H9 (cell line): ENCODE measurements at regions not wholly inside any gene's neighbourhood (a gene's known extent, or its start where the extent isn't known, plus 50 kb on each side); places are given as distances from the start of the nearest gene placed in this dataset.

Source experiments
- DNase-seq: peaks from one replicate; pipeline ENCODE4 v3.0.0-alpha.2; 2017
- H2AFZ ChIP-seq: one replicate; pipeline ENCODE4 v1.6.1; 2013; ENCODE audit warnings: mild to moderate bottlenecking, low read length, control low read depth, moderate library complexity
- H2AK5ac ChIP-seq: 2 replicates; pipeline ENCODE4 v1.6.1; 2013; ENCODE audit warnings: low read length, control low read depth, mixed read lengths; ENCODE audit not compliant: insufficient read length
- H2BK120ac ChIP-seq: one replicate; pipeline ENCODE4 v1.6.1; 2013; ENCODE audit warnings: low read depth, mild to moderate bottlenecking, low read length, control low read depth, inconsistent platforms; ENCODE audit not compliant: poor library complexity, severe bottlenecking
- H2BK12ac ChIP-seq: 2 replicates; pipeline ENCODE4 v1.6.1; 2013; ENCODE audit warnings: low read length, control low read depth, mixed read lengths, low read depth; ENCODE audit not compliant: insufficient read length
- H2BK15ac ChIP-seq: 2 replicates; pipeline ENCODE4 v1.6.1; 2013; ENCODE audit warnings: low read depth, low read length, control low read depth
- H2BK20ac ChIP-seq: one replicate; pipeline ENCODE4 v1.6.1; 2013; ENCODE audit warnings: low read depth, mild to moderate bottlenecking, low read length, control low read depth, inconsistent platforms; ENCODE audit not compliant: poor library complexity, severe bottlenecking
- H2BK5ac ChIP-seq: 2 replicates; pipeline ENCODE4 v1.6.1; 2013; ENCODE audit warnings: low read length, control low read depth, mixed read lengths; ENCODE audit not compliant: insufficient read length
- H3K14ac ChIP-seq: 2 replicates; pipeline ENCODE4 v1.6.1; 2013; ENCODE audit warnings: low read length, control low read depth; ENCODE audit not compliant: insufficient read depth
- H3K18ac ChIP-seq: 2 replicates; pipeline ENCODE4 v1.6.1; 2013; ENCODE audit warnings: low read depth, mild to moderate bottlenecking, mixed read lengths, low read length, control low read depth; ENCODE audit not compliant: insufficient read length
- H3K23ac ChIP-seq: 2 replicates; pipeline ENCODE4 v1.6.1; 2013; ENCODE audit warnings: low read length, control low read depth, mixed read lengths, low read depth; ENCODE audit not compliant: insufficient read length
- H3K23me2 ChIP-seq: 2 replicates; pipeline ENCODE4 v1.6.1; 2013; ENCODE audit warnings: low read depth, mild to moderate bottlenecking, mixed read lengths, low read length, control low read depth; ENCODE audit not compliant: insufficient read length, poor library complexity, severe bottlenecking
- H3K27ac ChIP-seq: 2 replicates; pipeline ENCODE4 v1.5.1; 2013; ENCODE audit warnings: low read length, control low read depth, mixed read lengths, low read depth; ENCODE audit not compliant: insufficient read length
- H3K27me3 ChIP-seq: 2 replicates; pipeline ENCODE4 v1.6.1; 2013; ENCODE audit warnings: low read length, control low read depth, inconsistent platforms; ENCODE audit not compliant: insufficient read depth
- H3K4ac ChIP-seq: 2 replicates; pipeline ENCODE4 v1.6.1; 2013; ENCODE audit warnings: low read depth, mild to moderate bottlenecking, control low read depth, inconsistent platforms, low read length, moderate library complexity
- H3K4me1 ChIP-seq: 2 replicates; pipeline ENCODE4 v1.6.1; 2013; ENCODE audit warnings: low read length, control low read depth, inconsistent platforms; ENCODE audit not compliant: insufficient read depth
- H3K4me2 ChIP-seq: 2 replicates; pipeline ENCODE4 v1.6.1; 2013; ENCODE audit warnings: low read length, control low read depth, mixed read lengths; ENCODE audit not compliant: insufficient read length, insufficient read depth
- H3K56ac ChIP-seq: 2 replicates; pipeline ENCODE4 v1.6.1; 2013; ENCODE audit warnings: low read depth, mild to moderate bottlenecking, mixed read lengths, low read length, control low read depth; ENCODE audit not compliant: insufficient read length
- H3K79me1 ChIP-seq: 2 replicates; pipeline ENCODE4 v1.6.1; 2013; ENCODE audit warnings: low read depth, mild to moderate bottlenecking, moderate library complexity, low read length, control low read depth, inconsistent platforms; ENCODE audit not compliant: insufficient read depth, poor library complexity, severe bottlenecking
- H3K79me2 ChIP-seq: 2 replicates; pipeline ENCODE4 v1.6.1; 2013; ENCODE audit warnings: low read length, control low read depth, inconsistent platforms; ENCODE audit not compliant: insufficient read depth
- H3K9ac ChIP-seq: 2 replicates; pipeline ENCODE4 v1.6.1; 2013; ENCODE audit warnings: low read length, control low read depth, mixed read lengths; ENCODE audit not compliant: insufficient read length; ENCODE audit errors: extremely low read depth
- H3K9me3 ChIP-seq: one replicate; pipeline ENCODE4 v1.6.1; 2013; ENCODE audit warnings: low read depth, low read length, inconsistent platforms; ENCODE audit not compliant: control insufficient read depth
- H3T11ph ChIP-seq: one replicate; pipeline ENCODE4 v1.6.1; 2013; ENCODE audit warnings: mild to moderate bottlenecking, low read length, control low read depth, inconsistent platforms
- H4K20me1 ChIP-seq: one replicate; pipeline ENCODE4 v1.6.1; 2013; ENCODE audit not compliant: control insufficient read depth, insufficient read length, insufficient read depth
- H4K5ac ChIP-seq: 2 replicates; pipeline ENCODE4 v1.6.1; 2013; ENCODE audit warnings: low read depth, mild to moderate bottlenecking, mixed read lengths, low read length, control low read depth; ENCODE audit not compliant: insufficient read length
- H4K8ac ChIP-seq: replicated peaks from 2 replicates; pipeline ENCODE4 v1.6.1; 2013; ENCODE audit warnings: low read length, control low read depth, mixed read lengths, low read depth; ENCODE audit not compliant: insufficient read length
- H4K91ac ChIP-seq: 2 replicates; pipeline ENCODE4 v1.6.1; 2013; ENCODE audit warnings: low read depth, mild to moderate bottlenecking, moderate library complexity, mixed read lengths, low read length, control low read depth; ENCODE audit not compliant: insufficient read length
- H3K27ac Mint-ChIP-seq, 3 experiments: 2 replicates in 2 of 3; 3 replicates in 1 of 3; pipeline ENCODE4 v1.8.0; 2020 to 2021; ENCODE audit warnings: mixed read lengths in 3 of 3, mild to moderate bottlenecking in 1 of 3, moderate library complexity in 1 of 3
- H3K27me3 Mint-ChIP-seq: 2 replicates; pipeline ENCODE4 v1.8.0; 2021; ENCODE audit warnings: low read depth, mild to moderate bottlenecking, moderate library complexity, mixed read lengths
- H3K36me3 Mint-ChIP-seq, 3 experiments: 2 replicates in 2 of 3; 3 replicates in 1 of 3; pipeline ENCODE4 v1.8.0; 2020 to 2021; ENCODE audit warnings: low read depth in 3 of 3, mixed read lengths in 3 of 3; ENCODE audit not compliant: insufficient read depth in 1 of 3
- H3K4me1 Mint-ChIP-seq, 2 experiments: 2 replicates each; pipeline ENCODE4 v1.8.0; 2020; ENCODE audit warnings: mixed read lengths in 2 of 2
- H3K4me3 Mint-ChIP-seq, 2 experiments: 2 replicates in 1 of 2; 3 replicates in 1 of 2; pipeline ENCODE4 v1.8.0; 2020 to 2021; ENCODE audit warnings: mild to moderate bottlenecking in 2 of 2, mixed read lengths in 2 of 2, moderate library complexity in 1 of 2
- H3K9me3 Mint-ChIP-seq, 2 experiments: 2 replicates in 1 of 2; 3 replicates in 1 of 2; pipeline ENCODE4 v1.8.0; 2020; ENCODE audit warnings: mild to moderate bottlenecking in 2 of 2, mixed read lengths in 2 of 2, moderate library complexity in 1 of 2
- WGBS: extraction: QIAGEN DNeasy Blood & Tissue Kit; methylation state at CpG from one replicate; pipeline ENCODE4 v1.1.7; 2013; ENCODE audit warnings: missing lambda C conversion rate, low lambda C conversion rate, mixed read lengths; ENCODE audit not compliant: insufficient read length; ENCODE audit errors: extremely low coverage; 5-methylcytosine and 5-hydroxymethylcytosine counted together
- TF ChIP-seq, protein P1 (sequence below): fragments of 200-600 bp; sonication (generic); conservative IDR thresholded peaks from 3 replicates; pipeline ENCODE4 v1.8.0; 2021; ENCODE audit warnings: antibody characterized with exemption, mild to moderate bottlenecking

DNA sequence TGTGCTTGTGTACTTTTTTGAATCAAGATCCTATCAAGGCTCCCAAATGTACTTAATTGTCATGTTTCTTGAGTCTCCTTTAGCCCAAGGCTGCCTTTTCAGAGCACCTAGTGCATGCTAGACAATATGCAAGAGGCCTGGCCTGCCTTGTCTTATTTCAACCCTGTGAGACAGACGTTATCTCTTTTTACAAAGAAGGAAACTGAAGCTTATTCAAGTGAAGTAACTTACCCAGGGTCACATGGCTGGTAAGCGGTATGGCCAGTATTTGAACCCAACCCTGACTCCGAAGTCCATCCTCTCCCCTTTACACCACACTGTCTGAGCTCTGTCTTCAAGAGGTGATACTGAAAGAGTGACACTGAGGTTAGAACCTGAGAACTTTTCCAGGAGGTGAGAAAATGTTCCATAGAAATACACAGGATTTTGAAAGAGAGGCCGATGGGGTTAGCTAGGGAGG lies 505.1 kb downstream of the FOXO1 start:
- H4K91ac ChIP-seq: no peak overlapping the region
- H2BK20ac ChIP-seq: no peak overlapping the region
- Mint-ChIP-seq H3K4me3 (no peak overlapping the region), H3K27me3 (no peaks in the 10 kb centered on the region; the same call in none of the 2 replicates), H3K9me3 (no peaks in the 10 kb centered on the region), H3K27ac (peak overlapping the region in 1 of 3 experiments; percentile 32; a peak in 1 of 7 replicates), H3K36me3 (no peaks in the 10 kb centered on the region; a peak in 1 of 7 replicates), H3K4me1 (peaks cover 0 to 2% of the 10 kb centered on the region in 2 experiments; a peak in 1 of 4 replicates)
- no peak overlapping the region for H3K4me2 ChIP-seq
- no peak overlapping the region for H3K18ac ChIP-seq
- no peaks in the 10 kb centered on the region for H3K23me2 ChIP-seq
- H2AFZ ChIP-seq: no peak overlapping the region
- no peak overlapping the region for H3K23ac ChIP-seq
- H3K27me3 ChIP-seq: no peaks in the 10 kb centered on the region
- H3K79me2 ChIP-seq: no peaks in the 10 kb centered on the region
- no peaks in the 10 kb centered on the region for H3K9me3 ChIP-seq
- H2BK5ac ChIP-seq: no peak overlapping the region
- no peaks in the 10 kb centered on the region for H3K79me1 ChIP-seq
- no peaks in the 10 kb centered on the region for H3K4me1 ChIP-seq
- TF ChIP-seq, protein P1, sequence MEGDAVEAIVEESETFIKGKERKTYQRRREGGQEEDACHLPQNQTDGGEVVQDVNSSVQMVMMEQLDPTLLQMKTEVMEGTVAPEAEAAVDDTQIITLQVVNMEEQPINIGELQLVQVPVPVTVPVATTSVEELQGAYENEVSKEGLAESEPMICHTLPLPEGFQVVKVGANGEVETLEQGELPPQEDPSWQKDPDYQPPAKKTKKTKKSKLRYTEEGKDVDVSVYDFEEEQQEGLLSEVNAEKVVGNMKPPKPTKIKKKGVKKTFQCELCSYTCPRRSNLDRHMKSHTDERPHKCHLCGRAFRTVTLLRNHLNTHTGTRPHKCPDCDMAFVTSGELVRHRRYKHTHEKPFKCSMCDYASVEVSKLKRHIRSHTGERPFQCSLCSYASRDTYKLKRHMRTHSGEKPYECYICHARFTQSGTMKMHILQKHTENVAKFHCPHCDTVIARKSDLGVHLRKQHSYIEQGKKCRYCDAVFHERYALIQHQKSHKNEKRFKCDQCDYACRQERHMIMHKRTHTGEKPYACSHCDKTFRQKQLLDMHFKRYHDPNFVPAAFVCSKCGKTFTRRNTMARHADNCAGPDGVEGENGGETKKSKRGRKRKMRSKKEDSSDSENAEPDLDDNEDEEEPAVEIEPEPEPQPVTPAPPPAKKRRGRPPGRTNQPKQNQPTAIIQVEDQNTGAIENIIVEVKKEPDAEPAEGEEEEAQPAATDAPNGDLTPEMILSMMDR: no peak
- no peak overlapping the region for H2BK15ac ChIP-seq
- H3K14ac ChIP-seq: no peak overlapping the region
- no peak overlapping the region for H3K9ac ChIP-seq
- H3T11ph ChIP-seq: no peak overlapping the region
- no peak overlapping the region for H2BK120ac ChIP-seq
- no peak for DNase-seq
- no peak overlapping the region for H3K56ac ChIP-seq
- no peak overlapping the region for H3K27ac ChIP-seq
- H3K4ac ChIP-seq: no peak overlapping the region
- no peak overlapping the region for H4K5ac ChIP-seq
- WGBS: no CpG with 5 or more reads among the region's 4 CpGs
- no peaks in the 10 kb centered on the region for H4K20me1 ChIP-seq
- no peak overlapping the region for H4K8ac ChIP-seq
- no peak overlapping the region for H2AK5ac ChIP-seq
- H2BK12ac ChIP-seq: no peak overlapping the region
